OCI-LY1 (cell line): ENCODE measurements at regions not wholly inside any gene's neighbourhood (a gene's known extent, or its start where the extent isn't known, plus 50 kb on each side); places are given as distances from the start of the nearest gene placed in this dataset.

Source experiments
- H2AFZ ChIP-seq: fragments of 200-600 bp; sonication (generic), shearing (Covaris generic); 2 replicates; pipeline ENCODE4 v1.6.0; 2014; ENCODE audit warnings: antibody characterized with exemption, mild to moderate bottlenecking, low read length
- H3F3A ChIP-seq: fragments of 200-600 bp; sonication (generic), shearing (Covaris generic); 2 replicates; pipeline ENCODE4 v1.6.0; 2014; ENCODE audit warnings: mild to moderate bottlenecking, antibody characterized with exemption, low read length, moderate library complexity; ENCODE audit not compliant: insufficient read depth
- H3K27ac ChIP-seq: fragments of 200-600 bp; sonication (generic); 2 replicates; pipeline ENCODE4 v1.5.1; 2014; ENCODE audit warnings: low read length, mixed run types, mild to moderate bottlenecking, low read depth; ENCODE audit not compliant: poor library complexity, severe bottlenecking
- H3K27me3 ChIP-seq: fragments of 200-600 bp; sonication (generic); 2 replicates; pipeline ENCODE4 v1.6.0; 2014; ENCODE audit warnings: antibody characterized with exemption, mild to moderate bottlenecking, low read length, moderate library complexity; ENCODE audit not compliant: insufficient read depth
- H3K36me3 ChIP-seq: fragments of 200-600 bp; sonication (generic); 2 replicates; pipeline ENCODE4 v1.6.1; 2014; ENCODE audit warnings: mild to moderate bottlenecking, antibody characterized with exemption, low read length, moderate library complexity, mixed read lengths; ENCODE audit not compliant: insufficient read depth
- H3K4me1 ChIP-seq: fragments of 200-600 bp; sonication (generic); 2 replicates; pipeline ENCODE4 v1.5.1; 2014; ENCODE audit warnings: mild to moderate bottlenecking, low read length, moderate library complexity; ENCODE audit not compliant: insufficient read depth, severe bottlenecking
- H3K4me2 ChIP-seq: fragments of 200-600 bp; sonication (generic), shearing (Covaris generic); 2 replicates; pipeline ENCODE4 v1.6.1; 2014; ENCODE audit warnings: low read length
- H3K4me3 ChIP-seq: fragments of 200-600 bp; sonication (generic); 2 replicates; pipeline ENCODE4 v1.5.1; 2014; ENCODE audit warnings: low read length, low read depth, mild to moderate bottlenecking, mixed read lengths; ENCODE audit not compliant: poor library complexity, severe bottlenecking
- H3K79me2 ChIP-seq: fragments of 200-600 bp; shearing (Covaris generic); 2 replicates; pipeline ENCODE4 v1.6.1; 2016; ENCODE audit warnings: mixed run types, low read length, mixed read lengths; ENCODE audit not compliant: insufficient read depth
- H3K9ac ChIP-seq: fragments of 200-600 bp; sonication (generic), shearing (Covaris generic); 2 replicates; pipeline ENCODE4 v1.6.1; 2014; ENCODE audit warnings: mild to moderate bottlenecking, low read length, mixed read lengths
- H3K9me2 ChIP-seq: fragments of 200-600 bp; sonication (generic), shearing (Covaris generic); 2 replicates; pipeline ENCODE4 v1.6.1; 2014; ENCODE audit warnings: low read depth, mild to moderate bottlenecking, low read length, mixed read lengths
- H3K9me3 ChIP-seq: fragments of 200-600 bp; shearing (Covaris generic); 2 replicates; pipeline ENCODE4 v1.6.1; 2014; ENCODE audit warnings: low read length, mixed read lengths
- H4K20me1 ChIP-seq: fragments of 200-600 bp; sonication (generic), shearing (Covaris generic); 2 replicates; pipeline ENCODE4 v1.6.0; 2016; ENCODE audit warnings: mild to moderate bottlenecking, low read length; ENCODE audit not compliant: insufficient read depth
- EZH2 ChIP-seq: fragments of 200-600 bp; sonication (generic), shearing (Covaris generic); IDR thresholded peaks from 2 replicates; pipeline ENCODE4 v1.8.0; 2017; ENCODE audit warnings: borderline replicate concordance, mixed run types, mild to moderate bottlenecking, antibody characterized with exemption, low read length, moderate library complexity, mixed read lengths
- TF ChIP-seq, protein P1 (sequence below): fragments of 200-600 bp; sonication (generic), shearing (Covaris generic); IDR thresholded peaks from 2 replicates; pipeline ENCODE4 v1.5.1; 2017; ENCODE audit warnings: mild to moderate bottlenecking, antibody characterized with exemption, low read length, moderate library complexity, mixed read lengths

DNA sequence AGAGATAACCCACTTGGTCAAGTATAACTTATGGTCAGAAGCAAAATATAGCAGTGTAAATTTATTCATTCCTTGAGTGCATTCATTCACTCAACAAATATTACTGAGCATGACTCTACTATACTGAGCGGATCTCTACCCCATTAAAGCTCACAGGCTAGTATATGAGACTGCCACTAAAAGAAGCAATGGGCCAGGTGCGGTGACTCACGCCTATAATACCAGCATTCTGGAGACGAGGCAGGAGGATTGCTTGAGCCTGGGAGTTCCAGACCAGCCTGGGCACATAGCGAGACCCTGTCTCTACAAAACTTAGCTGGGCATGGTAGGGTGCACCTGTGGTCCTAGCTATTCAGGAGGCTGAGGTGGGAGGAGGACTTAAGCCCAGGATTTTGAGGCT lies 197.6 kb upstream of the BLID start:
- H3F3A ChIP-seq, result no peaks in the 10 kb centered on the region
- no peak overlapping the region for H3K27ac ChIP-seq
- no peaks in the 10 kb centered on the region for H3K9me3 ChIP-seq
- H3K9ac ChIP-seq, result no peak overlapping the region
- no peaks in the 10 kb centered on the region for H3K36me3 ChIP-seq
- H3K4me2 ChIP-seq, result no peak overlapping the region
- no peaks in the 10 kb centered on the region for H3K4me1 ChIP-seq
- no peaks in the 10 kb centered on the region for H4K20me1 ChIP-seq
- no peak for TF ChIP-seq EZH2
- TF ChIP-seq, protein P1, sequence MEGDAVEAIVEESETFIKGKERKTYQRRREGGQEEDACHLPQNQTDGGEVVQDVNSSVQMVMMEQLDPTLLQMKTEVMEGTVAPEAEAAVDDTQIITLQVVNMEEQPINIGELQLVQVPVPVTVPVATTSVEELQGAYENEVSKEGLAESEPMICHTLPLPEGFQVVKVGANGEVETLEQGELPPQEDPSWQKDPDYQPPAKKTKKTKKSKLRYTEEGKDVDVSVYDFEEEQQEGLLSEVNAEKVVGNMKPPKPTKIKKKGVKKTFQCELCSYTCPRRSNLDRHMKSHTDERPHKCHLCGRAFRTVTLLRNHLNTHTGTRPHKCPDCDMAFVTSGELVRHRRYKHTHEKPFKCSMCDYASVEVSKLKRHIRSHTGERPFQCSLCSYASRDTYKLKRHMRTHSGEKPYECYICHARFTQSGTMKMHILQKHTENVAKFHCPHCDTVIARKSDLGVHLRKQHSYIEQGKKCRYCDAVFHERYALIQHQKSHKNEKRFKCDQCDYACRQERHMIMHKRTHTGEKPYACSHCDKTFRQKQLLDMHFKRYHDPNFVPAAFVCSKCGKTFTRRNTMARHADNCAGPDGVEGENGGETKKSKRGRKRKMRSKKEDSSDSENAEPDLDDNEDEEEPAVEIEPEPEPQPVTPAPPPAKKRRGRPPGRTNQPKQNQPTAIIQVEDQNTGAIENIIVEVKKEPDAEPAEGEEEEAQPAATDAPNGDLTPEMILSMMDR, result no peak
- H3K27me3 ChIP-seq, result no peaks in the 10 kb centered on the region
- no peak overlapping the region for H3K4me3 ChIP-seq
- no peaks in the 10 kb centered on the region for H3K79me2 ChIP-seq
- H3K9me2 ChIP-seq, result no peaks in the 10 kb centered on the region
- H2AFZ ChIP-seq, result no peak overlapping the region

DNA sequence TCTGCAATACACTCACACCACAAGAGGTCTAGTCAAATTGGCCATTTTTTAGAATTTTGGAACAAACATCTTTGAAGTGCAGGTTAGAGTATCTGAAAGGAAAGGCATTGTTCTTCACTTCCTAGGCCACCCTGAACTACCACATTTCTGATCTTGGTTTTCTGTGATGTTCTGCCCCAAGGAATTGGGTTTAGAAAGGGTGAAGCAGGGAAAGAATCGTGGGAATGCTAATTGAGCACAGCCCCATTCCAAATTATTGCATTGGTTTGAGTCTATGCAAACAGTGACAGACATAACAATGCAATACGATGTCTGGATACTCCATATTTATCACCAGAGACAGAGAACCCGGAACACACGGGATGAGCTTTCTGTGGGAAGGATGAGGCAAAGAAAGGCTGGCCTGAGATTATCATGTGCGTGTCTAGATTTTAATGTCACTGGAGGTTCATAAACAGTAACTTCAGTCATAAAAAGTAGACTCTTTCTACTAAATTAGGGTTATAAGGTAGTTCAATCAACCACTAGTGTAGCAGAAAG lies 195.3 kb upstream of the BLID start:
- Histone ChIP-seq H3K27me3 (no peaks in the 10 kb centered on the region), H3K27ac (no peak overlapping the region)

DNA sequence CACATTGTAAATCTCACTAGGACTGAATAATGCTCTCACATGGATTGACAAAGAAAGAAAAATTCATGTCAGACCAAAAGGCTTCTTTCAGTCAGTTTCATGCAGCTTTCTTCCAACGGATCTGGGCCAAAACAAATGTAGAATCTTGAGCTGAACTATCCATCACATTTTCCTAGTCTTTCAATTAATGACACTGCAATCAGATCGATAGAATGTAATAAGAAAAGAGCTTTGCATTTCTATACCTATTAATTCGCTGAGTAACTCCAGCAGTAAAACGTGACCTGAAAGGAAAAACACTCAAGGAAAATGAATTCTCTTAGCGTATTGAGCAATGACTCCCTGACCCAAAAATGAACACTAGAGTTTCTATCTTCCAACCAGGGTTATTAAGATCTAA lies 194.8 kb upstream of the BLID start:
- no peak for TF ChIP-seq EZH2
- TF ChIP-seq, protein P1, result no peak
- Histone ChIP-seq H4K20me1 (no peaks in the 10 kb centered on the region), H2AFZ (no peak overlapping the region), H3K4me3 (no peak overlapping the region), H3K4me1 (no peaks in the 10 kb centered on the region), H3K36me3 (no peaks in the 10 kb centered on the region), H3K79me2 (no peaks in the 10 kb centered on the region), H3K9me2 (no peaks in the 10 kb centered on the region), H3K4me2 (no peak overlapping the region), H3K27ac (no peak overlapping the region), H3K27me3 (no peaks in the 10 kb centered on the region), H3F3A (no peaks in the 10 kb centered on the region), H3K9me3 (no peaks in the 10 kb centered on the region), H3K9ac (no peak overlapping the region)

More for the DNA sequence above, 195.3 kb upstream of the BLID start:
- TF ChIP-seq, protein P1, result no peak
- TF ChIP-seq EZH2, result no peak
- no peaks in the 10 kb centered on the region for H3K4me1 ChIP-seq
- H2AFZ ChIP-seq, result no peak overlapping the region
- H3K4me2 ChIP-seq, result no peak overlapping the region
- H3K9ac ChIP-seq, result no peak overlapping the region
- no peaks in the 10 kb centered on the region for H3K36me3 ChIP-seq
- no peaks in the 10 kb centered on the region for H4K20me1 ChIP-seq
- H3K79me2 ChIP-seq, result no peaks in the 10 kb centered on the region
- H3K4me3 ChIP-seq, result no peak overlapping the region
- H3K9me3 ChIP-seq, result no peaks in the 10 kb centered on the region
- no peaks in the 10 kb centered on the region for H3F3A ChIP-seq
- no peaks in the 10 kb centered on the region for H3K9me2 ChIP-seq
